Colon (tissue), 2 donors: ENCODE measurements at regions not wholly inside any gene's neighbourhood (a gene's known extent, or its start where the extent isn't known, plus 50 kb on each side); places are given as distances from the start of the nearest gene placed in this dataset.
"Not testable (repeated sequence)": the region's sequence is repeated elsewhere in the genome, so short reads cannot be mapped to it uniquely, and the experiment has no call there.

Experiments used
- FAIRE-seq: peaks from 2 replicates; lab custom pipeline; 2012; peaks lifted over from hg19 to GRCh38; lab: Jason Lieb, UNC
- donor health status: control.
- donor health status: control.

- no peak for FAIRE-seq
Observed at GRCh38 chr14:58730792-58731464, 93.2 kb downstream of the DACT1 start.

- no peak for FAIRE-seq
Observed at GRCh38 chr14:58731465-58732293, 93.9 kb downstream of the DACT1 start.

GRCh38 chr14:58732387-58732786 lies 94.6 kb downstream of the DACT1 start:
- FAIRE-seq = no peak

- no peak for FAIRE-seq
Observed at GRCh38 chr14:58733451-58734208, 95.9 kb downstream of the DACT1 start.

GRCh38 chr14:58735596-58735995 lies 97.8 kb downstream of the DACT1 start:
- no peak for FAIRE-seq

GRCh38 chr14:58736606-58737005 lies 98.8 kb downstream of the DACT1 start:
- FAIRE-seq = no peak

GRCh38 chr14:58737511-58737910 lies 99.7 kb downstream of the DACT1 start:
- no peak for FAIRE-seq

- no peak for FAIRE-seq
Observed at GRCh38 chr14:58738189-58738836, 100.6 kb downstream of the DACT1 start.

- no peak for FAIRE-seq
Observed at GRCh38 chr14:58738876-58739275, 101.1 kb downstream of the DACT1 start.

- FAIRE-seq = no peak
Observed at GRCh38 chr14:58739674-58740073, 101.9 kb downstream of the DACT1 start.

- no peak for FAIRE-seq
Observed at GRCh38 chr14:58740379-58740935, 102.7 kb downstream of the DACT1 start.

GRCh38 chr14:58744801-58745394 lies 107.1 kb downstream of the DACT1 start:
- FAIRE-seq = no peak

GRCh38 chr14:58746261-58746660 lies 108.5 kb downstream of the DACT1 start:
- FAIRE-seq = no peak

GRCh38 chr14:58746701-58747100 lies 108.9 kb downstream of the DACT1 start:
- FAIRE-seq = no peak

GRCh38 chr14:58747181-58747580 lies 109.4 kb downstream of the DACT1 start:
- FAIRE-seq = no peak

- not testable (repeated sequence) for FAIRE-seq
Observed at GRCh38 chr14:58748251-58748650, 110.5 kb downstream of the DACT1 start.

GRCh38 chr14:58749066-58749669 lies 111.4 kb downstream of the DACT1 start:
- FAIRE-seq = no peak

GRCh38 chr14:58750321-58751269 lies 112.8 kb downstream of the DACT1 start:
- FAIRE-seq = no peak

- FAIRE-seq = no peak
Observed at GRCh38 chr14:58751788-58752187, 114.0 kb downstream of the DACT1 start.

GRCh38 chr14:58752289-58752688 lies 114.5 kb downstream of the DACT1 start:
- FAIRE-seq = no peak
